ENCODE measurements at regions not wholly inside any gene's neighbourhood (a gene's known extent, or its start where the extent isn't known, plus 50 kb on each side); places are given as distances from the start of the nearest gene placed in this dataset.

- WGBS, 5 donors, result 55 to 74% (median 67%) methylated on average over 2 to 3 of the region's 3 CpGs
- intact Hi-C loops (cut with DNase I; ENCODE audit: low total_unique reads), result no loop called here
Measured at GRCh38 chr20:40519918-40520317, 169.1 kb downstream of the MAFB start.

GRCh38 chr20:40512994-40513393 lies 176.0 kb downstream of the MAFB start:
- Histone ChIP-seq H3K27me3 (no peaks in the 10 kb centered on the region), H3K9me3 (no peaks in the 10 kb centered on the region), H3K4me1 (peaks cover 0 to 4% (median 0%) of the 10 kb centered on the region in 4 donors), H3K36me3 (no peaks in the 10 kb centered on the region), H3K27ac (no peak overlapping the region), H3K4me3 (no peak overlapping the region)
- 60 to 67% (median 65%) methylated on average over 4 of the region's 4 CpGs for WGBS, 5 donors
- no peak for TF ChIP-seq POLR2A (IDR thresholded peaks at IDR 0.05)
- DNase-seq, result no peak
- intact Hi-C loops (cut with DNase I; ENCODE audit: low total_unique reads), result no loop called here

More at GRCh38 chr20:40519918-40520317, 169.1 kb downstream of the MAFB start:
- H3K27me3 ChIP-seq, result peaks cover 0 to 11% (median 0%) of the 10 kb centered on the region in 3 donors
- no peak for DNase-seq
- peaks cover 0 to 10% (median 5%) of the 10 kb centered on the region in 4 donors for H3K9me3 ChIP-seq
- TF ChIP-seq CTCF (IDR thresholded peaks at IDR 0.05), result no peak
- H3K27ac ChIP-seq, result no peak overlapping the region
- no peak overlapping the region for H3K4me3 ChIP-seq
- H3K36me3 ChIP-seq, result no peaks in the 10 kb centered on the region
- no peaks in the 10 kb centered on the region for H3K4me1 ChIP-seq

GRCh38 chr20:40512591-40512990 lies 176.4 kb downstream of the MAFB start:
- Histone ChIP-seq H3K27me3 (no peaks in the 10 kb centered on the region), H3K27ac (no peak overlapping the region), H3K4me3 (no peak overlapping the region), H3K36me3 (no peaks in the 10 kb centered on the region), H3K9me3 (no peaks in the 10 kb centered on the region), H3K4me1 (peaks cover 0 to 4% (median 0%) of the 10 kb centered on the region in 4 donors)
- TF ChIP-seq EP300 (IDR thresholded peaks at IDR 0.05) (no peak), POLR2AphosphoS5 (IDR thresholded peaks at IDR 0.05) (no peak), POLR2A (IDR thresholded peaks at IDR 0.05) (no peak), CTCF (IDR thresholded peaks at IDR 0.05) (no peak)
- intact Hi-C loops (cut with DNase I; ENCODE audit: low total_unique reads), result no loop called here
- WGBS, 5 donors, result 68 to 82% (median 78%) methylated on average over 4 of the region's 4 CpGs
- no peak for DNase-seq

GRCh38 chr20:40511478-40511877 lies 177.6 kb downstream of the MAFB start:
- Histone ChIP-seq H3K27ac (no peak overlapping the region), H3K36me3 (no peaks in the 10 kb centered on the region), H3K4me1 (peaks cover 0 to 4% (median 0%) of the 10 kb centered on the region in 4 donors), H3K27me3 (no peaks in the 10 kb centered on the region), H3K9me3 (no peaks in the 10 kb centered on the region), H3K4me3 (no peak overlapping the region)
- 30 to 63% (median 51%) methylated on average over 3 of the region's 3 CpGs for WGBS, 5 donors
- intact Hi-C loops (cut with DNase I; ENCODE audit: low total_unique reads), result no loop called here
- no peak for TF ChIP-seq CTCF (IDR thresholded peaks at IDR 0.05)
- DNase-seq, result peak in 1 of 2 donors; percentile 9

GRCh38 chr20:40510622-40511021 lies 178.4 kb downstream of the MAFB start:
- Histone ChIP-seq H3K9me3 (no peaks in the 10 kb centered on the region), H3K4me1 (peaks cover 0 to 4% (median 0%) of the 10 kb centered on the region in 4 donors), H3K27ac (no peak overlapping the region), H3K27me3 (no peaks in the 10 kb centered on the region), H3K36me3 (no peaks in the 10 kb centered on the region), H3K4me3 (no peak overlapping the region)
- TF ChIP-seq POLR2A (IDR thresholded peaks at IDR 0.05), result no peak
- TF ChIP-seq POLR2AphosphoS5 (IDR thresholded peaks at IDR 0.05), result no peak
- TF ChIP-seq EP300 (IDR thresholded peaks at IDR 0.05), result no peak
- no peak for TF ChIP-seq CTCF (IDR thresholded peaks at IDR 0.05)
- DNase-seq, result no peak
- intact Hi-C loops (cut with DNase I; ENCODE audit: low total_unique reads), result no loop called here
- WGBS, 5 donors, result 81 to 91% (median 83%) methylated on average over 3 of the region's 3 CpGs

All from stomach (tissue), 8 donors.